GM12874 (cell line): ENCODE measurements at regions not wholly inside any gene's neighbourhood (a gene's known extent, or its start where the extent isn't known, plus 50 kb on each side); places are given as distances from the start of the nearest gene placed in this dataset.

ENCODE experiments used
- CTCF ChIP-seq: IDR thresholded peaks from 2 replicates; pipeline ENCODE4 v1.5.1; 2011; ENCODE audit warnings: low read depth, mild to moderate bottlenecking, control low read depth, low read length, moderate library complexity; ENCODE audit not compliant: insufficient read depth

GRCh38 chr9:26234865-26235264 lies 556.6 kb upstream of the TUSC1 start:
- TF ChIP-seq CTCF, result no peak

GRCh38 chr9:26231391-26231790 lies 553.1 kb upstream of the TUSC1 start:
- TF ChIP-seq CTCF, result no peak

GRCh38 chr9:26229324-26230054 lies 551.2 kb upstream of the TUSC1 start:
- no peak for TF ChIP-seq CTCF

DNA sequence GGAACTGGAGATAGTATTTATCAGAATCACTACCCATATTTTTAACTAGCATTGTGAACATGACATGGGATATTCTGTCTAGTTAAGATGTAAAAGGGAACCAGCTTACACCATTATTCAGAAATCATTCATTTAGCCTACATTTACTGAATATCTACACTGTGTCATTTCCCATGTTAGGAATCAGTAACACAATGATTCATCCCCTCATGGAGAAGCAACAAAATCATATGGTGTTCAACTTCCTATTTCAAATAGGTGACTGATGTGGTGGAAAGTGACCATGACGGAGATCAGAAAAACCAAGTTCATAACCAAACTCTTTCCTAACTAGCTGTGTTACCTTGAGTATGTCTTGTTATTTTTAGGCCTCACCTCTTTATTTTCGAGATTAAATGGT lies 550.0 kb upstream of the TUSC1 start:
- TF ChIP-seq CTCF, result no peak

GRCh38 chr9:26221290-26221689 lies 543.0 kb upstream of the TUSC1 start:
- TF ChIP-seq CTCF, result no peak

DNA sequence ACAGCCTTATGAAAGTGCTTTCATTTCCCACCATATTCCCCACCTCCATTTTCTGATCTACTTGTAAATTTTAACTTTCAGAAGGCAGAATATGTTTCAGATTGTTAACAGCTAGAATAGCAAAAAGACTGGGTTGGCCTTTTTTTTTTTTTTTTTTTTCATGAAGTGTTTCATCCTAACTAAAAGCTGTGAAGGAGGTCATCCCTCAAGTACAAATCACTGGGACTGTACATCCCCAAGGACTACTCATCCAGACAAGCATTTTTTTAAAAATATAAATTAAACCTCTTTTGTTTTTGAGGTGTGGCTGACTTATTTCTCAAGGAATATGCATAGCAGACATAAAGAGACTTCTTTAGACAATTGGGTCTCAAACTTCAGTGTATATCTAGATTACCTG lies 542.1 kb upstream of the TUSC1 start:
- no peak for TF ChIP-seq CTCF

- no peak for TF ChIP-seq CTCF
These were observed 541.7 kb upstream of the TUSC1 start for GRCh38 chr9:26219961-26220360.
